Dermis microvascular lymphatic vessel endothelial cell (primary cell): ENCODE measurements at regions not wholly inside any gene's neighbourhood (a gene's known extent, or its start where the extent isn't known, plus 50 kb on each side); places are given as distances from the start of the nearest gene placed in this dataset.

Source experiments
- DNase-seq, 2 donors: peaks; one replicate each; pipeline versions ENCODE4 v3.0.0 to v3.0.0-alpha.2; 2010; ENCODE audit warnings: low read depth in 2 of 2

DNA sequence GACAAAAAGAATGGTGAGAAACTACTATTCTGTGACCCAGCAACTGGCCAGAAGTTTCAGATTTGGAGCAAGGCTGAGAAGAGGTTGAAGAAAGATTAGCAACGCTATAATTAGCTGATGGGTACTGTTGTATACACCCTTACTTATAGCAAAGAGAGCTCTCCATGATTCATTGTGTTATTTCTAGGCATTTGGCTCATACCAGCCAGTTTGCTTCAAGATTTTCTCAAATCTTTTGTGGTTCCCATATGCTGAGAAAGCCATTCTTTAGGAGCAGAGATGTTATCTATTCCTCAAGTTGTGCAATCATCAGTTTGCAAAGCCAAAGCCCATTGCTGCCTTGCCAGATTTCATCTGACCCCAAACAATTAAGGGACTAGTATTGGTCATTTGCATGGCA is 179.4 kb downstream of the ETS1 start:
- DNase-seq, result no peak

DNA sequence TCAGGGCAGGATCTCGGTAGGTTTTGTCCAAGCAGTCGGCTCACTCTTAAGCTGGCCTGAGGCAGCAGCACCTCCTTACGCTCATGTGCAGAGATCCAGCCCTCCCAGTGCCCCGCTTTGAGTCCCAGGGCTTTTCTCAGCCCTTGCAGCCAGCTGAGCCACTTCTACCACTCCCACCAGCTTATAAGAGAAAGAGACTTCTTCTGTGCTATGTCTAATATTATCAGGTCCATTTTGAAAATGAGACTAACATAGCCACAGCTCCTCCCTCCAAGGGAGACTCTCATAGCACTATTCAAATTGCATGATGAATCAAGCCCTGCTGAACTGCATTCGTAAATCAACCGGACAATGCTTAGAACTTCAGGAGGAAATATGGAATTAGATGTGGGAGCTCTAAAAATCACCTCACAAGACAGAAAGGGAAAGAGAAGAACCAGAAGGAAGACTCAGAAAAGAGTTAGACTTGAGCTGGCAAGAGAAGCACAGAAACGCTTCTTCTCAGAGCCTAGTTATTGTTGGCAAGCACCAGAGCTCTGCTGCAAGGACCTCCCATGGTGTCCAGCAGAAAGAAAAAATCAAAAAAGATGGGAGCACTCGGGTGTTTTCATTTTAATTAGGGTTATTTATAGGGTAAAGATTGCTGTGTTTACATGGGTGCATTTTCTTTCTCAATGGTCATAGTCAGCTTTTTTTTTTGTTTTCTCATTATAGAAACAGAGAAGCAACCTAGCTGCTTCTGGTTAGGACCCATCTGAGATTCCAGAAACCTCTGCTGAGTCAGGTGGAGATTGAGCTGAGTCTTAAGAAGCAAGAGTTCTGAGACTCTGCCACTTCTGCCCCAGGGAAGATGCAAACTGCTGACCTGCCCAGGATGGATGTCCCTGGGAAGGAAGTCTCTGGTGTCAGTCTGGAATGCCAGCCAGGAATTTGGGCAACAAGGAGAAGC is 181.4 kb downstream of the ETS1 start:
- DNase-seq, result no peak

DNA sequence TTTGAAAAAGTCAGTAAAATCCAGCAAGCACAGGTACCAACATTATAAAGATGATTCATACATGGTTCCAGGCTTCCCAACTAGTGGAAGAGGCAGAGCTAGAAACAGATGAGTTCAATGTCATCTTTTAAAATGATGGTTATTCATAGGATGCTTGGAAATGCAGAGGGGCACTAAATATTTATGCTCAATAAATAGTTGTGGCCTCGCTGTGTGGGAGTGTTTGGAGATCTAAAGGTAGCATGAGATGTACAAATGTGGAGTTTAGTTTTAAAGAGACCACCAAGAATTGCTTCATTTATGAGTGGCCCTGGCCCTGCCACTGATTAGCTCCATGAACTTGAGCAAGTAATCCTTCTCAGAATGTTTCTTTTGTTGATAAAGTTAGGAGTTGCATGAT is 182.2 kb downstream of the ETS1 start:
- no peak for DNase-seq

DNA sequence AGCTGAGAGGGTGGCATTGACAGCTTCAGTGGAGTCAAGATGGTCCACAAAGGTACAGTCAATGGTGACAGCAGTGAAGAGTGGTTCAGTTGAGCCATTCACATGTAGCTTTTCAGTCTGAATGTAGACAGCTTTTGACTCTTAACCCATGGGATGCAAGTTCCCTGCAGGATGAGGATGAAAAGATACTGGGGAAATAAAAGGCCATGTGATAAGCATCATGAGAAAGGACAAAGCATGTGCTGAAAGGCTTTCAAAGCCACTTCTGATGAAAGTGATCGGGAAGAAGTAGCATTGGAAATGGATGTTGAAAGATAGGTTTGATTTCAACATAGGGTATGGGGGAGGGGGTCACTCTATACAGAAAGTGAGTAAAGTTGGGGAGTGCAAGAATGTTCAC is 182.9 kb downstream of the ETS1 start:
- DNase-seq, result no peak

DNA sequence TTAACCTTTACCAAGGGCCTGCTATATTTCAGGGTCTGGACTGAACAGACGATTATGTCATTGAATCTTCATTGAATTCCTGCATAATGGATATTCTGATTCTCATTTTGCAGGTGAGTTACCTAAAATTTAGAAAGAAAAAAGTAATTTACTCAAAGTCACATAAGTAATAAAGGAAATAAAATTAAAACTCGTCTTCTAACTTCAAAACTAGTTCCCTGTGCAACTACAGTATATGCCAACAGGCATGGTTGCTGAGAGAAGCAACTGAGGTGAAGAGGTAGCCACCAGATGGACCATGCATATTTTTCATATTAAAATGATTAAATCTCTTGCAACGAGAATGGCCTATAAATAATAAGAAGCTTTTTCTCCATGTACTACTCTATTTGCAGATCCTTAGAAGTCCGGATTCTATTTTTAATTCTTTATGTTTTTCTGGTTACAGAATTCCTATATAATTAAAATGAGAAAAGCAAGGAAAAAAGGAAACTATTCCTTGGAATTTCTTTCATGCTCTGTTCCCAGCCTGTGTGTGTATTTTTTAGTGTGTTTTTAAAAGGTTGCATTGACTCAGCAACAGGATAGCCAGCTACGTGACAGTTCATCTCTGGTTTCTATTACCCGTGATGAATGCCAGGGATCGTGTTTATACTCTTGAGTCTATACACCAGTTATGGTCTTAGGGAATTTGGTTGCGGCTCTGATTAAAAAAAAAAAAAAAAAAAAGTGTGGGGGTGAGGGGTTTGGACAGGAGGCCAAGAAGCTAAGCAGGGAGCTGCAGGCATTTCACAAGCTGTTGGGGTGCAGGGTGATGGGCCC is 186.8 kb downstream of the ETS1 start:
- DNase-seq, result no peak

DNA sequence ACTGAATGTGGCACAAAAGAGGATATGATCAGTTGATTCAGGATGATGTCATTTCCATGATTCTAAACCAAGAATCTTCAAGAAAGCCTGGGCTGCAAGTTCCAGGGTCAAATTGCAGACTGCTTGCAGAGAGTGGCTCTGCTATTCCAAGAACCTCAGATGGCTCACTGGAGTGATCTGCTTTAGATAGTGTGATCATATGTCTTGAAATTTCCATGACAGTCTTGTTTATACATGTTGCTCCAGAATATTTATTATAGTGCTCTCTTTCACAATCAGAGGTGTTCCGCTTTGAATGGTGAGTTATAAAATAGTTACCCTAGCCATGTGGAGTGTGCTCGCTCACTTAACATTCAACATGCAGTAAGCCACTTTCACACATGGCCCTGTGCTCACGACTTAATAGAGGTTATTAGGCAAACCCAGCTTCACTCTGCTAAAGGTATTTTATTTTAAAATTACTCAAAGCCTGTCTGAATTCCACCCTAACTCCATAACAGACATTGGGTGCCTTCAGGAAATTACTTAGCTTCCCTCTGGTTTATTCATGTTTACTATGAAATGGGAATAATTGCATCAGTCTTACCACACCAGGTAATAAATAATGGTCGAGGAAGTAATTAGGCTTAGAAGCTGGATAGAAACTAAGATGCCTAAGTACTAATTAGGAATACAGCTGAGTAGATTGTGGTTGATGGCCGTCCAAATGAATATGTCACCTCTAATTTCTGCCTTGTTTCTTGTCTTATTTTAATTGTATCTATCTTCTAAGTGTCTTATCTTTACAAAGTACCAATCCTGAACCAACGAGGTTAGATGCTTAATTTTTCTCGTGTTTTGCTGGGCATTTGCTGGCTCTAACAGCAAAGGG is 187.9 kb downstream of the ETS1 start:
- peak in 1 of 2 donors; percentile 41 for DNase-seq

DNA sequence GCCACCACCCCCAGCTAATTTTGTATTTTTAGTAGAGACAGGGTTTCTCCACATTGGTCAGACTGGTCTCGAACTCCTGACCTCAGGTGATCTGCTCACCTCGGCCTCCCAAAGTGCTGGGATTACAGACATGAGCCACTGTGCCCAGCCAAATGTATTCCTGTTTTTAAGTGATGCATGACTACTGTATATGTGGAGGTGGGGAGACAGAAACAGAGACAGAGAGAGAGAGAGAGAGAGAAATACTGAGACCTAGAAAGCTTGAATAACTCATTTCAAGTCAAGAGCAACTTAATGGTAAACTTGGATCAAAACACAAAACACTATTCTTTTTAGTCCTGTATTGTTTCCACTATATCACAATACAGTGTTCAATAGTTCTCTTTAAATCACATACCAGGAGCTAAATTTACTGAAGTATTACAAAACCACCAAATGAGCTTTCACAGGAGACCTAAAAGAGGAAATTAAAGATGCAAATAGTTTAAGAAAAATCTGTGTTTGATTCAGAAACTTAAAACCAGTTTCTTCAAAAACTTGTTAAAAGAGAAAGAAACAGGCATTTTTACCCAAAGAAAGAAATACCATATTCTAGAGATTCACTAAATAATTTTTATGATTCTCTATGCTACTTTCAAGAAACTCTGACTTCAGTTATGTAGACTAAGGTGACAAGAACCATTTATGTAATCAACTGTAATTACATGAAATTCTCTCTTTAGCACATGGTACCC is 188.7 kb downstream of the ETS1 start:
- no peak for DNase-seq

DNA sequence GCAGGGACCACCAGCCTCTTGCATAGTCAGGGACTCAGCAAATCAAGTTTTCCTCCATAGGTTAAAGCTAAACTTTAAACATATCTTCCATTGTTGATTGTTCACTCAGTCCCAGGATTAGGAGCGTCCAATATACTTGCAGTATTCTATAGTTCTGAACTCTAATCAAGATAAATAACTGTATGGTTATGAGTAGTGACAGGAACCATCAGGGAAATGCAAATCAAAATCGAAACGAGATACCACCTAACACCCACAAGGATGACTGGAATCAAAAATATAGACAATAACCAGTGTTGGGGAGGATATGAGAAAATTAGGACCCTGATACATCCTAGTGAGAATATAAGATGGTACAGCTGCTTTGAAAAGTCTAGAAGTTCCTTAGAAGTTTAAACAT is 190.0 kb downstream of the ETS1 start:
- DNase-seq, result no peak

DNA sequence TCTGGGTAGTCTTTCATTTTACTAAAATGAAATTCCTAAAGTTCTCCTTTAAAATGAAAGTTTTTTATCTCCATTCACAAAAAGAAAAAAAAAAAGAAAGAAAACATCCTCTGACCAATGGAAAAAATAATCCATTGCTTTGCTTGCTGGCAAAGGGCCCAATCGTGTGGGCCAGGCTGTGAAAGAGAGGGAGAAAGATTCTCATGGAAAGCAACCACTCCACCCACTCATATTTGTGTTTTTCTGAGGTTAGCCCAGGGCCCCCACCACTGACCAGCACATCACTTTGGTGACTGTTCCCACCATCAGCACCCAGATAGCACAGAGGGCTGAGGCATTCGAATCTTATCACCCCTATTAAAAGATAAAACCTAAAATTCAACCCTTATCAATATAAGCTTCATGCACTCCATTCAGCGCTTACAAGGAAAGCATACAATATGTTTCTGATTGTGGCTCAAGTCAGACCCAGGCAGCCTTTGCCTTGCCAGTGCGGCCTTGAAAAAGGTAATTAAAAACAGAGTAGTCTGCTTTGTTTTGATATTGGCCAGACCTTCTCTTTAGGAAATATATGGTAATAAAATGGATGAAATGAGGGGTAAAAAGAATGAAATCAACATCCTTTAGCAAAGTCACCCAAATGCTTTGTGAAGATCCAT is 192.8 kb downstream of the ETS1 start:
- DNase-seq, result peak; percentile 86 to 88

DNA sequence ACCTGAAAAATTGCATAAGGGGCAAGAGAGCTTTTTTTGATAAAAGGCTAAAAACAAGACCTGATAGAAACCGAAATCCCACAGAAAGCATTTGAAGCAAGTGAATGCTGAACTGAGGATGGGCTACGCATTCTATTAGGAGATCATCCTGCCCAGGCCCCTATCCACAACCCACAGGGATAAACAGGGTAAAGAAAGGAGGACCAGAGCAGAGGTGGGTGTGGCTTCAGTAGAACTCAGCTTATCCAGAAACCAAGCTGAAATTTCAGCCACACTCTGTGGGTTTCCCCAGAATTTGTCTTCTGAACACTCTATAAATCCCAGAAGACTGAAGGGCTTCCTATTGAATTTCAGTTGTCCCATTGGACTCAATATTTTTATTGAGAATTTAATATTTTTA is 195.1 kb downstream of the ETS1 start:
- DNase-seq, result no peak

DNA sequence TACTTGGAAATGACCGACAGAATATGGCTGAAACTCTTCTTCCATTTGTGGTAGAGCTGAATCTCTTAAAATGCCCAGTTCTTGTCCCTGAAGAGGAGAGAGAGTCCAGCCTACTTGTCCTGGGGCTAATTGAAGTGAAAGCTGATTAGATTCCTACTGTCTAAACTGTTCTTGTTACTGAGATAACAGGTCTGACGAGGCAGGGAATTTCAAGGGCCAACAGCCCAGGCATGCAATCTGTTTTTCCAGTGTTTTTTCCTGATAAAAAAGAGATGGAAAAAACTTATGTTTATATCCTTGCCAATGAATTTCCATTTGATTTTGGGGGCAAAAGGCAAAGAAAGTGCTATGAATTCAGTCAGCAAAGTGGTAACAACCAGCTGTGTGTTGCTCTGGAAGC is 195.5 kb downstream of the ETS1 start:
- peak; percentile 32 to 86 for DNase-seq

DNA sequence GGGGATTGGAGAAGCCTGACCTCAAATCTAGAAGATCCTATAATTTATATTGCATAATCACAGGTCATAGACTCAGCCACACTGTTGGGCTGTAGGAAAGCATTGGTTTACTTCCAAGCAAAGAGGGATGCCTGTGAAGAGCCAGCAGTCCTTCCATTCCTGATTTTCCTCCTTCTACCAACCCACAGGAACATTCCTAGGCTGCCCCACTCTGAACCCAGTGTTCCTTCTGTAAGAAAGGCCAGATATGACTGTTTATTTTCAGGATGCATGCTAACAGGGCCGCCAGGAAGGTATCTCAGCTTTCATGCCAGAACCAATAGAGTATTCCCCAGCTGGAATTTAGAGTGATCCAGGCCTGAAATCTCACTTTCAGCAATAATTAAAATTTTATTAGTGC is 197.1 kb downstream of the ETS1 start:
- no peak for DNase-seq

DNA sequence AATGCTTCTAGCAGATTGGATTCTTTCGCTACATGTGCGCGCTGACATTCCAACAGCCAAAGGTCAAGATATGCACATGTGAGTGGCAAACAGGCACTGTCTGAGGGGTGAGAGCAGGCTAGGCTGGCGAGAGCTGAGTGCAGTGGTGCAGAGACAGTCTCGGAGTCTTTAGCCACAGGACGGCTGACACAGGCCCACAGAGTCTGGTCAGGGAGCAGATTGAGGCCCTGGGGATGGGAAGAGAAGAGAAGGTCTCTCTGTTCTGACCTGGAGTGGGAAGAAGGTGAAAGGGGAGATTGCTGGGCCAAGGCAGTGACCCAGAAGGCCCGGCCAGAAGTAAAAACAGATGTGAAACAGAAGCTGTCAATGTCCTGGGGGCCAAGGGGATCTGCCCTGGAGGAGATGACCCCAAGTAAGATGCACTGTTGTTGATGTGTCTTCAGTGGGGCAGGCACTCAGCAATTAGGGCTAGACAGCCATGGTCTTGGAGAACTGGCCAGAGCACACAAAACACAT is 197.8 kb downstream of the ETS1 start:
- DNase-seq, result no peak

DNA sequence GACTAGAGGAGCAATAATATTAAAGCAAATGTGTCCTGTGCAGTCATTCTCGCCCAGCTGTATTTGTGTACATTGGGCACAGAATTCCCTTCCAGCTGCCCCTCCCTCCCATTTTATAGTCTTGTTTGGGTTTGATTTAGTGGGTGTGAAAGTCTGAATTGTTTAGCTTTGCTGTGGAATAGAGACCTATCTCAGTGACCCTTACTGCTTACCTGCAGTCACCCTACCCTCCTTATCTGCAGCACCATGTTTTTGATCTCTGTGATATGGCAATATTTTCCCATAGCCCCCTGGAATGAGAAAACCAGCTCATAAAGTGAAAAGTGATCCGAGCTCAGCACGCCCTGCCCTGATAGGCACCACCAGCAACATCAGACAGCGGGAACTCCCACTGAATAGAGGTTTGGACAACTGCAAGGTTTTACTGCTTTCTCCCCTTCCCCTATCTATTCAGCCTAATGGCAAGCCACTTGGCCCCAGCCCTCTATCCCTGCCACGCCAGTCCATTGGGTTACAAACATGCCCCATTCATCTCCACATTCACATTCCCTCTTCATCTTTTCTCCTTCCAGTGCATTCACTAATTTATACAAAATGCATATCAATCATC is 199.0 kb downstream of the ETS1 start:
- peak; percentile 5 to 22 for DNase-seq

DNA sequence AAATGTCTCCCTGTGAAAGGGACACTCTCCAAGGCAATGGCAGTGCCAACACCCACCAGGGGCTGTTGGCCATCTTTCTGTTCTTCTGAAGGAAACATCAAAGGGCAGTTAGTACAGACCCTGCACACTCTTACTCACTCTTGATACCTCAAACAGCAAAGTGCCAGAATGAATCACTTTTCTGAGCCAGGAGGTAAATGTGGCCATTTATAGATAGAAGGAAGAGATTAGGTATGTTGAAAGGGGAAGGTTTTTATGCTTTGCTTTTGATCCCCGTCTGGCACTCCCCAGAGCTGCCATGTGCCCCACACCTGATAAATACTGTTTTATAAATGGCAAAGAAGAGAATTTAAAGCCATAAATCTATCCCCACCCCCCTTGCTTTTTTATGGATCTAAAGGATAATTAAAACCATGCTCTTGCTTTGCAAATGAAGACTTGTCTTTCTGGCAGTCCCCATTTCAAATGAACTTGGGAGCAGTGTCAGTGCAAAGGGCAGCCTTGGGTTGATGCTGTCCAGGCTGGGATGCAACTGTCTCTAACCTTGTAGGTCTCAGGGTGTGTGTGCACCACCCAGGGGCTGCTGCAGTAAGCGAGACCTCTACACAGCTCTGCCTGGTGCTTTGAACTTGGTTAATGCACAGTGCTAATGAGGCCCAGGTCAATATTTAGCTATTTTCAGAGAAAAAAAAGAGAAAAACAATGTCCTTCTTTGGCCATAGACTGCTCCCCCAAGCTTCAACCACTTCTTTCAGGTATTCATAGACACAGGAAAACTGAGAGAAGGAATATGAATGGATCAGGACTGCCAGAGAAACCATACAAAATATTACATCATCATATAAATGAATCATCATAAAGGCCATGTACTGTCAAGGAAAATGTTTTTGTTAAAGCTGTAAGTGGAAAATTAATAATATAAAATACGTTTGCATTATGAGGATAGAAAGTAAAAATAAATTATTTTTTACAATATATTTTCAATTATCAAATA is 207.5 kb downstream of the ETS1 start:
- peak in 1 of 2 donors; percentile 19 for DNase-seq

DNA sequence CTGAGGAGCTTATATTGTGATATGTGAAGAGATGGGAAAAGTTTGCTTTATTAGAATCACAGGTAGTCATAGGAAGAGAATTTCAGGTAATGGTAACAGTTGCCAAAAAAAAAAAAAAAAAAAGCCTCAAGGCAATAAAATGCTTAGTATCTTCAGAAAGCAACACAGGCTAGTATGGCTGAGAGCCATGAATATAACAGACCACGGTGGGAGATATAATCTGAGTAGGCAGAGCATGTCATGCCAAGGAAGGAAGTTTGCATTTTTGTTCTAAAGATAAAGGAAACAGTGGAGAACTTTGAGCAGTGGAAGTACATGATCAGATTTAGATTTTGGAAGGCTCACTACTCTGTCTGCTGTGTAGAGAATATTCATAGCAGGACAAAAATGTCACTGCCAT is 211.4 kb downstream of the ETS1 start:
- DNase-seq, result peak in 1 of 2 donors; percentile 14

DNA sequence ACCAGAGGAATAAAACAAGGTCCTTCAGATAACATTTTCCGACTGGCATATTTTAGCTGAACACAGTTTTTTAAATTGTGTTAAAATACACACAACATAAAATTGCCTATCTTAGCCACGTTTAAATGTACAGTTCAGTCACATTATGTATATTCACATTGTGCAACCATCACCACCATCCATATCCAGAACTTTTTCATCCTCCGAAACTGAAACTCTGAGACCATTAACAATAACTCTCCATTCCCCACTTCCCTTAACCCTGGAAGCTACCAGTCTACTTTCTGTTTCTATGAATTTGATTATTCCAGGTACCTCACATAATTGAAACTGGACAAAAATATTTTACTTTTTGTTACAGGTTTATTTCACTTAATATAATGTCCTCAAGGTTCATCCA is 213.3 kb downstream of the ETS1 start:
- DNase-seq, result no peak

DNA sequence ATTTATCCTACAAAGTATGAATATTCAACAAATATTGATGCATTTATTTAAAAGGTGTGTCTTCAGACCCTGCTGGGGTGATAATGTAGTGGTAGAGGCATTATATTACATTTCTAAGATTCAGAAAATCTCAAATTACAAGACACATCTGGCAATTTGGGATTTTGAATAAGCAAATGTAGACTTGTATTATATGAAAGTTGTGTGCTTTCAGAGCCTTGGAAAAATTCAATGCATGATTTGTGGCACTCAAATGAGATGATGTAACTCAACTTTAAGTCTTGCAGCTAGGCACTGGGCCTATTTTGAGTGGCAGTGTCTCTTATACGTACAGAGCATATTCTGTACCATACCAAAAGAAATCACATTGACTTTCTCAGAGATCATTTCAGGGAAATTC is 214.4 kb downstream of the ETS1 start:
- no peak for DNase-seq

DNA sequence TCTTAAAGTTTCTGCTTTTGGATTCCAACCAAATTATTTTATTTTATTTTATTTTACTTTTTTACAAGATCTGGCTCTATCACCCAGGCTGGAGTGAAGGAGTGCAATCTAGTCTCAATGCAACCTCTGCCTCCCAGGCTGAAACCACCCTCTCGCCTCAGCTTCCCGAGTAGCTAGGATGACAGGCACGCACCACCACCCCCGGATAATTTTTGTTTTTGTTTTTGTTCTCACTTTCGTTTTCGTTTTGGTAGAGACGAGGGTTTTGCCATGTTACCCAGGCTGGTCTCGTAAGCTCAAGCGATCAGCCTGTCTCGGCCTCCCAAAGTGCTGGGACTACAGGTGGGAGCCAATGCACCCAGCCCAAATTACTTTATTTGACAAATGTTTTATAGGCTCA is 219.8 kb downstream of the ETS1 start:
- DNase-seq, result no peak
